Neuron (in vitro differentiated cells): ENCODE measurements at regions not wholly inside any gene's neighbourhood (a gene's known extent, or its start where the extent isn't known, plus 50 kb on each side); places are given as distances from the start of the nearest gene placed in this dataset.

ENCODE experiments used
- H2AFZ ChIP-seq: one replicate; pipeline ENCODE4 v1.6.1; 2013; ENCODE audit warnings: low read depth, mild to moderate bottlenecking, inconsistent platforms, low read length, moderate library complexity
- H3K27me3 ChIP-seq: one replicate; pipeline ENCODE4 v1.6.1; 2013; ENCODE audit warnings: low read length; ENCODE audit not compliant: insufficient read depth
- H3K36me3 ChIP-seq: one replicate; pipeline ENCODE4 v1.6.1; 2013; ENCODE audit warnings: low read length; ENCODE audit not compliant: insufficient read depth
- H3K4me1 ChIP-seq: one replicate; pipeline ENCODE4 v1.6.1; 2013; ENCODE audit warnings: low read length; ENCODE audit not compliant: insufficient read depth
- H3K4me3 ChIP-seq: 2 replicates; pipeline ENCODE4 v1.5.1; 2013; ENCODE audit warnings: mild to moderate bottlenecking, low read length, moderate library complexity
- H3K9me3 ChIP-seq: one replicate; pipeline ENCODE4 v1.6.1; 2013; ENCODE audit warnings: low read length

- no peak overlapping the region for H2AFZ ChIP-seq
- no peaks in the 10 kb centered on the region for H3K27me3 ChIP-seq
- no peaks in the 10 kb centered on the region for H3K9me3 ChIP-seq
- H3K4me3 ChIP-seq, result no peak overlapping the region
- peaks cover 14% of the 10 kb centered on the region for H3K4me1 ChIP-seq
- no peaks in the 10 kb centered on the region for H3K36me3 ChIP-seq
Observed at GRCh38 chr16:59224401-59224800, 490.3 kb upstream of the GOT2 start.

GRCh38 chr16:59220011-59220410 lies 485.9 kb upstream of the GOT2 start:
- no peak overlapping the region for H2AFZ ChIP-seq
- H3K4me3 ChIP-seq, result no peak overlapping the region
- no peaks in the 10 kb centered on the region for H3K27me3 ChIP-seq
- H3K4me1 ChIP-seq, result peaks cover 18% of the 10 kb centered on the region
- H3K9me3 ChIP-seq, result no peaks in the 10 kb centered on the region
- H3K36me3 ChIP-seq, result no peaks in the 10 kb centered on the region

GRCh38 chr16:59216291-59216690 lies 482.2 kb upstream of the GOT2 start:
- Histone ChIP-seq H3K36me3 (no peaks in the 10 kb centered on the region), H2AFZ (no peak overlapping the region), H3K4me1 (peaks cover 24% of the 10 kb centered on the region), H3K4me3 (no peak overlapping the region), H3K9me3 (no peaks in the 10 kb centered on the region), H3K27me3 (no peaks in the 10 kb centered on the region)

- H3K9me3 ChIP-seq, result no peaks in the 10 kb centered on the region
- no peak overlapping the region for H3K4me3 ChIP-seq
- H3K36me3 ChIP-seq, result no peaks in the 10 kb centered on the region
- H2AFZ ChIP-seq, result no peak overlapping the region
- H3K27me3 ChIP-seq, result no peaks in the 10 kb centered on the region
- peaks cover 30% of the 10 kb centered on the region for H3K4me1 ChIP-seq
Observed at GRCh38 chr16:59214455-59214854, 480.3 kb upstream of the GOT2 start.

- Histone ChIP-seq H3K4me1 (peaks cover 25% of the 10 kb centered on the region), H2AFZ (no peak overlapping the region), H3K27me3 (no peaks in the 10 kb centered on the region), H3K9me3 (no peaks in the 10 kb centered on the region), H3K36me3 (no peaks in the 10 kb centered on the region), H3K4me3 (no peak overlapping the region)
Observed at GRCh38 chr16:59213952-59214351, 479.8 kb upstream of the GOT2 start.

- no peaks in the 10 kb centered on the region for H3K27me3 ChIP-seq
- H3K4me3 ChIP-seq, result no peak overlapping the region
- peaks cover 25% of the 10 kb centered on the region for H3K4me1 ChIP-seq
- no peaks in the 10 kb centered on the region for H3K36me3 ChIP-seq
- H3K9me3 ChIP-seq, result no peaks in the 10 kb centered on the region
- H2AFZ ChIP-seq, result no peak overlapping the region
Observed at GRCh38 chr16:59212492-59213024, 478.4 kb upstream of the GOT2 start.

- H3K4me1 ChIP-seq, result peaks cover 25% of the 10 kb centered on the region
- H3K9me3 ChIP-seq, result no peaks in the 10 kb centered on the region
- H2AFZ ChIP-seq, result no peak overlapping the region
- H3K4me3 ChIP-seq, result no peak overlapping the region
- no peaks in the 10 kb centered on the region for H3K27me3 ChIP-seq
- no peaks in the 10 kb centered on the region for H3K36me3 ChIP-seq
Observed at GRCh38 chr16:59210955-59211541, 476.9 kb upstream of the GOT2 start.

GRCh38 chr16:59205403-59205802 lies 471.3 kb upstream of the GOT2 start:
- peaks cover 4% of the 10 kb centered on the region for H3K27me3 ChIP-seq
- no peak overlapping the region for H2AFZ ChIP-seq
- no peaks in the 10 kb centered on the region for H3K9me3 ChIP-seq
- peaks cover 4% of the 10 kb centered on the region for H3K4me1 ChIP-seq
- H3K36me3 ChIP-seq, result no peaks in the 10 kb centered on the region
- H3K4me3 ChIP-seq, result no peak overlapping the region

- H3K36me3 ChIP-seq, result no peaks in the 10 kb centered on the region
- peaks cover 4% of the 10 kb centered on the region for H3K27me3 ChIP-seq
- no peaks in the 10 kb centered on the region for H3K4me1 ChIP-seq
- no peaks in the 10 kb centered on the region for H3K9me3 ChIP-seq
- H2AFZ ChIP-seq, result no peak overlapping the region
- H3K4me3 ChIP-seq, result no peak overlapping the region
Observed at GRCh38 chr16:59204589-59204988, 470.5 kb upstream of the GOT2 start.

- H3K36me3 ChIP-seq, result no peaks in the 10 kb centered on the region
- no peak overlapping the region for H2AFZ ChIP-seq
- peaks cover 4% of the 10 kb centered on the region for H3K27me3 ChIP-seq
- H3K4me1 ChIP-seq, result no peaks in the 10 kb centered on the region
- H3K9me3 ChIP-seq, result no peaks in the 10 kb centered on the region
- no peak overlapping the region for H3K4me3 ChIP-seq
Observed at GRCh38 chr16:59202233-59202862, 468.2 kb upstream of the GOT2 start.

- H3K27me3 ChIP-seq, result peaks cover 4% of the 10 kb centered on the region
- no peaks in the 10 kb centered on the region for H3K9me3 ChIP-seq
- H3K36me3 ChIP-seq, result no peaks in the 10 kb centered on the region
- no peak overlapping the region for H2AFZ ChIP-seq
- no peaks in the 10 kb centered on the region for H3K4me1 ChIP-seq
- H3K4me3 ChIP-seq, result no peak overlapping the region
Observed at GRCh38 chr16:59201821-59202220, 467.7 kb upstream of the GOT2 start.

GRCh38 chr16:59201160-59201559 lies 467.0 kb upstream of the GOT2 start:
- Histone ChIP-seq H2AFZ (no peak overlapping the region), H3K36me3 (no peaks in the 10 kb centered on the region), H3K4me1 (no peaks in the 10 kb centered on the region), H3K4me3 (no peak overlapping the region), H3K9me3 (no peaks in the 10 kb centered on the region), H3K27me3 (peaks cover 4% of the 10 kb centered on the region)

- Histone ChIP-seq H3K36me3 (no peaks in the 10 kb centered on the region), H3K4me1 (no peaks in the 10 kb centered on the region), H3K4me3 (no peak overlapping the region), H3K27me3 (no peaks in the 10 kb centered on the region), H2AFZ (no peak overlapping the region), H3K9me3 (no peaks in the 10 kb centered on the region)
Observed at GRCh38 chr16:59198487-59198886, 464.4 kb upstream of the GOT2 start.

- Histone ChIP-seq H3K4me1 (no peaks in the 10 kb centered on the region), H3K9me3 (no peaks in the 10 kb centered on the region), H3K27me3 (no peaks in the 10 kb centered on the region), H2AFZ (no peak overlapping the region), H3K36me3 (no peaks in the 10 kb centered on the region), H3K4me3 (no peak overlapping the region)
Observed at GRCh38 chr16:59195242-59195641, 461.1 kb upstream of the GOT2 start.
